ENCODE measurements at regions not wholly inside any gene's neighbourhood (a gene's known extent, or its start where the extent isn't known, plus 50 kb on each side); places are given as distances from the start of the nearest gene placed in this dataset.
"Not testable (repeated sequence)": the region's sequence is repeated elsewhere in the genome, so short reads cannot be mapped to it uniquely, and the experiment has no call there.

DNA sequence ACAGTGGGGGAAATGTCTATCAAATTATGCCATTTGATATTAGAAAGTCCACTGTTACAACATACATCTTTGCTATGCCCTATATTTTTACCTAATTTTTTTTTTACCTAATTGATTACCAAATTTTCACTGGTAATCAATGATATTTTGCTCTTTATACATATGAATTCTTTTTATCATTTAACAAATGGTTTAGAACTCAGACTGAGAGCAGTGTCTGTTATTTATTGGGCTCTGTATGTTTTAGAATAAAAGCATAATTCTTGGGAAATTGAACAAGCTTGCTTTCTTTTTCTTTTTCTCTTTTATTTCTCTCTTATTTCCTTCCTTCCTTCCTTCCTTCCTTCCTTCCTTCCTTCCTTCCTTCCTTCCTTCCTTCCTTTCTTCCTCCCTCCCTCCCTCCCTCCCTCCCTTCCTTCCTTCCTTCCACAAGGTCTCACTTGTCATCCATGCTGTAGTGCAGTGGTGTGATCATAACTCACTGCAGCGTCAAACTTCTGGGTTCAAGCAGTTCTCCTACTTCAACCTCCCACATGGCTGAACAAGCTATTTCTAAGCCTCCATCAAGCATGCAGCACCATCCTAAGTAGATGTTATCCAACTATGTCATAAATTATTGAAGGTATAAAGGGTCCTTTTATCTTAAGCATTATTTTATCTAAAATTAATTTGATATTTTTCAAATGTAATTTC lies 911.7 kb upstream of the CITED2 start:
- DNase-seq, result no peak

DNA sequence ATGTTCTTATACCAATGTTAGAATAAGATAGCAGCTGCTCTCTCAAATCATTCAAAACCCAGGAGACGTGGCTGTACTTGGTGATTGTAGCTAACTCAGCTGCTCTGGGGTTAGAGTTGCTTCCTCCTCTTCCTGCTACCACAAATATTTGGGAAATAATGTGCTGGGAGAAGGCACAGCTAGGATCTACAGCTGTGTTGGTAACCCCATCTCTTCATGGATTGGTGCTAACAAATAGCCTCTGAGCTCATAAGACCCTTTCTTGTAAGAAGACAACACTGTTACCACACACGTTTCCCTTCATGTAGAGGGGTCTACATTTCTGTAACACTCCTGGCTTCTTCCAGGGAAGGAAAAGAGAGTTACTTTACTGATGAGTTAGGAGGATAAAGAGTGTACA lies 911.0 kb upstream of the CITED2 start:
- DNase-seq, result no peak

DNA sequence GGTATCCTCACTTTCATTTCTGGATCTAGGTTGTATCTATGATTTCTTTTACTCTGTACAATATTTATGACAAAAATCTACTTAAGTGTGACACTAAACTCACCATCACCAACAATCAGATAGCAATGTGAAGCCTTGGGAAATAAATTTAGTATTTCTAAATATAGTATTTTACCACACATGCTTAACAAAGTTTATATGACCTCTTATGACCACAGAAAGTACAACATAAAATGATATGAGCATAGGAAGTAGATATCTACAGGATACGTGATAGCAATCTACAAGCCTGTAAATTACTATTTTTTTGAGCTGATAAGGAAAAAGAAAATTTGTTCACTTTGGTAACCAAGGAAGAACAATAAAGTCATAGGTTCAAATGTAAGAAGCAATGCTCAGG lies 910.4 kb upstream of the CITED2 start:
- DNase-seq, result no peak

DNA sequence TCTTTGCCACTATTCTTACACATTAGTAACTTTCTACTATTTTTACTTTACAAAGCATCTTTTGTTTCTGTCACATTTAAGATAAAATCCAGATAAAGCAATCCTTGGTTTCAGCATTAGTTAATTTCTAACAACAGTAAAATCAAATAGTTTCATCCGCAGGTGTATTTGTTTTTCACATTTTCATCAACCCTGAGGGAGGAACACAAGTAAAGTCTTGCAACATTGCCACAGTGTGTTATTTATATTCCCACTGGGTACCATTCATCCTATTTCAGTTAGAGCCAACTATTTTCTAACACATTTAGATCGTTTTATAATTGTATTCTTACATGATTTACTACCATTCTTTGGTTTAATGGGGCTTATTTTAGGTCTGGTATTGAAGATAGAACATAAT lies 908.7 kb upstream of the CITED2 start:
- no peak for DNase-seq

- DNase-seq, result no peak
Measured at GRCh38 chr6:140281767-140282166, 907.3 kb upstream of the CITED2 start.

GRCh38 chr6:140281236-140281635 lies 906.8 kb upstream of the CITED2 start:
- no peak for DNase-seq

DNA sequence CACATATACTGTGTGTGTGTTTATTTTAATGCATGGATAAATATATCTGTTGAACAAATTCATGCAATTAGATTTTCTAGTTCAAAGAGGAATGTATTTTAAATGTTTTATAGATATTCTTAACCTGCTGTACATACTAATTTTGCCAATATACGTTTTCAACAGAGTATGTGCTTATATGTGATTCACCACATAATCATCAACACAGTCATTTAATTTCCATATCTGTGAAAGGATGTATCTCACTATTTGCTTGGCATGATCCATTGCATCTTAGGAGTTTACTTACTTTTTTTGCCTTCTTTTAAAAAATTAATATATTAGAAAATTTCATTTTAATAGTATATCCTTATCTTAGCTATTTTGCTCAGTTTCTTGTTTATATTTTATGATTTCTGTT lies 902.3 kb upstream of the CITED2 start:
- DNase-seq, result no peak

DNA sequence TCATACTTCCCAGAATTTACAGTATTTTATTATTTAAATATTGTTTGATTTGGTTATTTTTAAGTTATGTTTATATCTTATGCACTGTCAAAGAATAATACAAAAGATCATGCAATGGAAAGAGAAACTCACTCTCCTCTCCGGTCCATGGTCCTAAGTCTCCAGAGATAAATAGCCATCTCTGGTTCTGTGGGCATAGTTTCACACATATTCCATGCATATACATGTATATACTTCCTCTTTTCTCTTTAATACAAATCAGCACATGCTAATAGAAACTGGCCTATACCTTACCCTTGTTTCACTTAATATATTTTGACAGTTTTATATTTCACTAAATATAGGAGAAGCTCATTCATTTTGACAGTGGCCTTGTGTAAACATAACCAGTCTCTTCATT lies 901.7 kb upstream of the CITED2 start:
- no peak for DNase-seq

DNA sequence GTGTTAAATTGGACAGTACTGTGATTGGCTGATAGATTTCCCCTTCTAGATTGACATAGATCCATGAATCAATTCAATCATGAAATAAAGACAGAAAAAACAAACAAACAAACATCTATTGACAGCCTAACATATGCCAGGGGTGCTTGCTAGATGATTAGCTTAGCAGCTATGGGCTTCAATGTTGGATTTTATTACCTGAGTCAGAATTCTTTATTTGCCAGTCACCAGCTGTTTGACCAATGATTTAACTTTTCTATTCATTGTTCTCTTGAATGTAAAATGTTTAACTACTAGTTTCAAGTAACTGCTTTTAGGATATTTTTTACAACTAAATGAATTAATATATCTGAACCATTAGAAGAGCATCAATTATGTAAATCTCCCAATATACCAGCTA lies 901.3 kb upstream of the CITED2 start:
- no peak for DNase-seq

- no peak for DNase-seq
Measured at GRCh38 chr6:140274548-140274947, 900.1 kb upstream of the CITED2 start.

DNA sequence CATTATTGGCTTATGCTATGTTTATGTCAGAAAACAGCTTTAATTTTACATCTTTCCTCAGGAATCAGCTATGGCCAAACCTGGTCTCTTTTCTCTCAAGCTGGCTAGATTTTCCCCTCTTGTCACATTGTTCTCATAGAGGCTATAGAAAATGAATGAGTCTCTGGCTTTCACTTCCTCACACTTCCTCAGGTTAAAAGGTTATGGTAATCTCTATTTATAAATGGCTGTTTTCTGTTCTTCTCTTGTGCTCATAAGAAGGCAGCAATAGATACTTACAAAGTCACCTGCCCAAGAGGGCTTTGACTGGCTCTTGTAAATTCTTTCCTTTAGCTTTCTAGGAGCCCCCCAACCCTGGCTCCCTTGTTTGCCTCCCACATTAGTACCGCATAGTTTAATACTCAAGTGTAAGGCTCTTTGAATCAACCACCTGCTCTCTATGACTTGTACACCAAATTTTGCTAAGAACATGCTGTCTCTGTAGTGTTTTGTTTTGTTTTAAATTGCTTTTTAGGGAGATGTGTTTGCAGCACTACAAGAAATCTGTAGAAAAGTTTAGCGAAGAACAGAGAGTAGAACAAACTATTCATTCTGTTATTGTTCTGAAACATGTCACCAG lies 897.4 kb upstream of the CITED2 start:
- peak; percentile 4 for DNase-seq

DNA sequence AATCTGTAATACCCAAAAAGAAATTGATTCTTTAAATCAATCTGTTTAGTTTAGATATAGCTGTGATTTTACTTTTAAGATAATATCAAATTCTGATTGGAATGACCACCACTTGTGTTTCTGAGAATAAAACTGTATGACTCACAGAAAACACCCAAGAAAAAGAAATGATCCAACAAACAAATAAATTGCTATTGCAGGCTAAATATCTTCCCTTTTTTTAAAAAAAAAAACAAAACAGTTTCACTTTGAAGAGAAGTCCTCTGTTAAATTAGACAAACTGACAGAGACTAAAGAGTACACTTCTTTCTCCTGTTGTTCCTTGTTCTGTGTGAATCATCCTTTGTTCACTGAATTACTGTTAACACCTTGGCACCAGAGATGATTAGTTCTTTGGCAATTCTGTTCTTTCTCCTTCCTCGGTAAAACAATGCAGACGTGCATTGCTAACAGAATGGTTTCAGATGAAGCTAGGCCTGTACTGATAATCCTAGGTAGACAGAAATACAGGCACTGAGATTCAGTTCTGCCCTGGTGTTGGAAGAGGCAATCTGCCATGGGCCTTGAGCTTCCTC lies 895.2 kb upstream of the CITED2 start:
- DNase-seq, result no peak

- DNase-seq, result no peak
Measured at GRCh38 chr6:140264431-140264830, 890.0 kb upstream of the CITED2 start.

GRCh38 chr6:140258302-140258701 lies 883.9 kb upstream of the CITED2 start:
- not testable (repeated sequence) for DNase-seq

DNA sequence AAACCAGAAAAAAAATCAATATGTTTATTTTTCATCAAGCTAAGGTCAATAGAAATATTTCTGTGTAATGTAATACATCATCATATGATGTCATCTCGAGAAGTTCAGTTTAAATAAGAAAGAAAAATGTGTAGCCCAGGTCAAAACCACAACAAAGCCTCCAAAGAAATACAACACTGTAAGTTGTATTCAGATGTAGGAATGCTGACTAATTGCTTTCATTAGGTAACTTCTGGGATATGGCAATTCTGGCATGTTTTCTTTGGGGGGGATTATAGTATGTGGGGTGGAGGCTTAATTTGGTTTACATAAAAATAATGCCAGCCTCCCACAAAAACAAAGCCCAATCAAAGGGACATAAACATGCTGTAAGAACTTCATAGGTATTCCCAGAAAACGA lies 881.8 kb upstream of the CITED2 start:
- no peak for DNase-seq

- no peak for DNase-seq
Measured at GRCh38 chr6:140253096-140253495, 878.6 kb upstream of the CITED2 start.

GRCh38 chr6:140252099-140252498 lies 877.7 kb upstream of the CITED2 start:
- DNase-seq, result no peak

GRCh38 chr6:140245296-140246040 lies 871.0 kb upstream of the CITED2 start:
- no peak for DNase-seq

- DNase-seq, result no peak
Measured at GRCh38 chr6:140237251-140237650, 862.8 kb upstream of the CITED2 start.

DNA sequence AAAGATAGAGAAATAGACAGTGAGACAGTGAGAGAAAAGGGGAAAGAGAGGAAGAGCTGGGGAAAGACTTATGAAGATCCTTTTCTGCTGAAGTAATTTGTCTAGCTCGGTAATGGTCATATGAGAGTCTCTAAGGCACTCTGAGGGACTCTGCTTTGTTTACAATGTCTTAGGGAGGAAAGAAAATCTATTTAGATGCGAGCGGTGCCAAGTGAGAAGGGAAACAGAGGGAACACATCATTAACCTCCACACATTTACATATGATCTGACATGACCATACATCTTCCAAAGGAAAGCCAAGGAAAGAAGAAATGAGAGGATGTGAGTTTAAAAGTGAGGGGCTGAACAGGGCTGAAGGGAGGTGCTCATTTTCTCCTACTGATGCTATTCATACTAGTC lies 862.3 kb upstream of the CITED2 start:
- no peak for DNase-seq

GRCh38 chr6:140230282-140230681 lies 855.8 kb upstream of the CITED2 start:
- DNase-seq, result no peak

DNA sequence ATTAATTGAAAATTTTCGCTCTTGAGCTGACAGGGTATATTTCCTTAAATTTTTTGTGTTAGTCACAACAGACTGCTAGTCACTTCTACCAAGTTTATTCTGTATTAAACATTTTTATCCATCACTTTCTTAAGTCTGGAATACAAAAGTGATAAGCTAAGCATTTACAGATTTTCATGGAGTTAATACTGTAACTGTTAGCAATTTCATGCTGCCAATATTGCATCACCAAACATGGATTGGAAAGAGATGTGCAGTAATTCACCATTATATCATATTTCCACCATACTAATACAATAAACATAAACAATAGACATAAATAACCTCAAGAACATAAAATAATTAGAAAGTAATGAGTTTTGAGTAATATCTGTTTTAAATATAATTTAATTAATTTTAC lies 854.0 kb upstream of the CITED2 start:
- no peak for DNase-seq

DNA sequence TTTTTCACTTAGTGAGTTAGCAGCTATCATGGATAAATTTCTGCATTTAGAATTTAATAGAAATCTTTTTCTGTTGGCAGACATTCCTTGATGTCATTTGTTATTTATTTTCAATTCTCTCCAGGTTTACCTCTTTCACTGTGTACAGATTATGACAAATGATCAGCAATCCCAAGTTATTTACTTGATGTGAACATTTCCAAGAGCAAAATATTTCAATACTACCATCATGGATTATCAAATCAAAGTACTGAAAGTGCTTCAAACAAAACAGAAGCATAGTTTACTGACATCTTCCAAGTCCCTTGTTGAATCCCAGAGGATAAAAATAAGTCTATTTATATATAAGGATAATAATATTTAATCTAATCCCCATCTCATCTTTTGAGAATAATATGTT lies 852.2 kb upstream of the CITED2 start:
- DNase-seq, result no peak

All from hindlimb muscle (tissue), 1 donor.